Mammary epithelial cell (primary cell): ENCODE measurements at regions not wholly inside any gene's neighbourhood (a gene's known extent, or its start where the extent isn't known, plus 50 kb on each side); places are given as distances from the start of the nearest gene placed in this dataset.

ENCODE experiments used
- EZH2 ChIP-seq: IDR thresholded peaks from 2 replicates; pipeline ENCODE4 v1.6.1; 2012; ENCODE audit warnings: low read length, inconsistent platforms, borderline replicate concordance
- TF ChIP-seq, protein P1 (sequence below), 2 donors: IDR thresholded peaks in 1 of 2; conservative IDR thresholded peaks in 1 of 2; 2 replicates each; pipeline ENCODE4 v1.5.1; 2011 to 2012; ENCODE audit warnings: inconsistent platforms in 2 of 2, low read length in 2 of 2, mild to moderate bottlenecking in 2 of 2, control low read depth in 1 of 2, low read depth in 1 of 2; ENCODE audit not compliant: insufficient read depth in 1 of 2; ENCODE audit errors: extremely low read depth in 1 of 2

DNA sequence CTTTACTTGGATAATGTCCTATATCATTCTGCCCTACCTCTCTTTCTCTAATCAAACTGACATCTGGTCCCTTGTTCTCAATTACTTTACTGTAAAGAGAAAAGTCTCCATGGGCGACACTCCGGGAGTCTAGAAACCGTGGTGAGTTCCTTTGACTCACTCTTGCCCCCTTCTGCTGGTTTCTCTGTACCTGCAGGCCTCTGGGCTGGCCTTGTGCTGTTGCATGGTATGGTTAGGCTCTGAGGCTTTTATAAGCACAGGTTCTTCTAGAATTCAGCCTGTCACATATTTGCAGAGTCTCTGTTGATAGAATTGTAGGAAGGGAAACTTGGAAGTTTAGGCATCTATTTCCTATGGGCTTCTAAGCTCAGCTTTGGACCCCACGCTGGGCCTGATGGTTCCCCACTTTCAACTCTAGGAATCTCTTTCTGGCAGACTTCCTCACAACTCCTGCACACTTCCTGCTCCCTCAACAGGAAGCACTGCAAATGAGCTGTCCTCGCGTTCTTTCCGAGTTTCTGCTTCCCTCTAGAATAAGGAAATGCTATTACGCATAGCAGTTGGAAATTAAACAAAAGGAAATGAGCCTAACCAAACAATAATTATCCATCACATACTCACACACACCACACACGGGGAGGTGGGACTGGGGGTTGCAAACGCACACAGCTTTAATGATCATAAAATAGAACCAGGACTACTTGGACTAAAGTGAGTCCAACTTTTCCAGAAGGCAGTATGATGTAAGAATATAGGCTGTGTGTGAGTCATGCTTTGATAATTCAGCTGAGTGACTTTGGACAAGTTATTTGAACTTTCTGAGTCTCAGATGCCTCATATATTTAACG lies 683.3 kb downstream of the QKI start:
- TF ChIP-seq, protein P1, sequence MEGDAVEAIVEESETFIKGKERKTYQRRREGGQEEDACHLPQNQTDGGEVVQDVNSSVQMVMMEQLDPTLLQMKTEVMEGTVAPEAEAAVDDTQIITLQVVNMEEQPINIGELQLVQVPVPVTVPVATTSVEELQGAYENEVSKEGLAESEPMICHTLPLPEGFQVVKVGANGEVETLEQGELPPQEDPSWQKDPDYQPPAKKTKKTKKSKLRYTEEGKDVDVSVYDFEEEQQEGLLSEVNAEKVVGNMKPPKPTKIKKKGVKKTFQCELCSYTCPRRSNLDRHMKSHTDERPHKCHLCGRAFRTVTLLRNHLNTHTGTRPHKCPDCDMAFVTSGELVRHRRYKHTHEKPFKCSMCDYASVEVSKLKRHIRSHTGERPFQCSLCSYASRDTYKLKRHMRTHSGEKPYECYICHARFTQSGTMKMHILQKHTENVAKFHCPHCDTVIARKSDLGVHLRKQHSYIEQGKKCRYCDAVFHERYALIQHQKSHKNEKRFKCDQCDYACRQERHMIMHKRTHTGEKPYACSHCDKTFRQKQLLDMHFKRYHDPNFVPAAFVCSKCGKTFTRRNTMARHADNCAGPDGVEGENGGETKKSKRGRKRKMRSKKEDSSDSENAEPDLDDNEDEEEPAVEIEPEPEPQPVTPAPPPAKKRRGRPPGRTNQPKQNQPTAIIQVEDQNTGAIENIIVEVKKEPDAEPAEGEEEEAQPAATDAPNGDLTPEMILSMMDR (conservative IDR thresholded peaks at IDR 0.05 in 1 of 2, IDR thresholded peaks at IDR 0.05 in 1 of 2; ENCODE audit: extremely low read depth in 1 of 2, insufficient read depth in 1 of 2, low read depth in 1 of 2, low read length in 2 of 2), result no peak
- TF ChIP-seq EZH2, result no peak
